GM20431 (cell line): ENCODE measurements at regions not wholly inside any gene's neighbourhood (a gene's known extent, or its start where the extent isn't known, plus 50 kb on each side); places are given as distances from the start of the nearest gene placed in this dataset.

Experiments used
- in situ Hi-C: fragments of 300-500 bp; cut with MseI, MboI; formaldehyde crosslinking; loops from one replicate; pipeline ENCODE4 v1.15.0; 2020; ENCODE audit warnings: low sequenced_read_pairs; ENCODE audit not compliant: unreplicated experiment

GRCh38 chr5:74957029-74957784 is 91.0 kb upstream of the FAM169A start:
- in situ Hi-C loops: no loop called here

DNA sequence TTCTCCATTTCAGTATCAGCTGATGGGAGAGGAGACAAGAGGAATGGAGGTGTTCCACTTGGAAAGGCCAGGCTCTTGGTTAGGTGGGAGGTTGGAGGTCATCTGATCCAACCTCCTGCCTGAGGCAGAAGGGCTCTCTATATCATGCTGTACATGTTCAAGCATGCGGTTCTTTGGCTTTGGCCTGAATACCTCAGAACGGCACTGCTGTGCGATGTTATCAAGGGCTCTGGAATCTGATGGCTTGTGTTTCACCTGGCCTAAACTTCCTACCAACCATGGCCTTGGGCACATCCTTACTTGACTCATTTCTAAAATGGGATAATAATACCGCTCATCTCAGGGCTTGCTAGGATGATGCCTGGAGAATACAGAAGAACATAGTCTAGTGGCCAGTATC is 90.1 kb upstream of the FAM169A start:
- in situ Hi-C loops: no loop called here

- in situ Hi-C loops: no loop called here
Measured at GRCh38 chr5:74954919-74955318, 88.7 kb upstream of the FAM169A start.

- in situ Hi-C loops: no loop called here
Measured at GRCh38 chr5:74953937-74954720, 87.9 kb upstream of the FAM169A start.

- in situ Hi-C loops: no loop called here
Measured at GRCh38 chr5:74953554-74953936, 87.4 kb upstream of the FAM169A start.

DNA sequence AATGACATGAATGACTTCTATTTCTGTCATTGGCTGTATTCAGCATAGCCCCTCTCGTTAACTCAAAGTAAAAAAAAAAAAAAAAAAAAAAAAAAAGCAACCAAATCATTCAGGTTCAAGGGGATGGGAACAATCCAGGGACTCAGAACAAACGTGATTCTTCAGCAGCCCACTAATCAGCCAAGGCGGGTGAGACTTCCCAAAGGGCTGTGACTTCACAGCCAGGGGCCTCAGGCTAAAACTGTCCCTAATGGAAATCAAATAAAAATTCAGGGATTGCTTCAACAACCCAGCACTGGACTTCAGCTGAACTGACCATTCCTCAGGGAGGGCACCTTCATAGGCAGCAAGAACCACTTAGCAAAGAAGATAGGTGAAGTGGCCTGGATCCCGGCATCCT is 86.2 kb upstream of the FAM169A start:
- in situ Hi-C loops: no loop called here

DNA sequence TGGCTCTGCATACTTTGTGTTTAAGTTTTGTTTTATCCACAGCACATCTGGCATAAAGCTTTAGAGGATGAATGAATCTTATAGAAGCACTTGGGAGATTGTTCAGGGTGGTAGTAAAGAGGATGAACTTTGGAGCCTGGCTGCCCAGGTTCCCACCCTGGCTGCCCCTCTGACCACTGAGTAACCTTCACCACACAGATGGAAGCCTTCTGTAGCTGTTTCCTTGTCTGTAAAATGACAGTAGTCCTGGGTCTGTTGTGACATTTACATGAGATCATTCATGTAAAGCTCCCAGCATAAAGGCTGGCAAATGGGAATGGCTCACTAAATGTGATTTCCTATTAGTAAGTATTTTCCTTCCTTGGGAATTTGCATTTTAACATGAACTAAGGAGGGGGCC is 85.7 kb upstream of the FAM169A start:
- in situ Hi-C loops: no loop called here

- in situ Hi-C loops: no loop called here
Measured at GRCh38 chr5:74950836-74951515, 84.8 kb upstream of the FAM169A start.

DNA sequence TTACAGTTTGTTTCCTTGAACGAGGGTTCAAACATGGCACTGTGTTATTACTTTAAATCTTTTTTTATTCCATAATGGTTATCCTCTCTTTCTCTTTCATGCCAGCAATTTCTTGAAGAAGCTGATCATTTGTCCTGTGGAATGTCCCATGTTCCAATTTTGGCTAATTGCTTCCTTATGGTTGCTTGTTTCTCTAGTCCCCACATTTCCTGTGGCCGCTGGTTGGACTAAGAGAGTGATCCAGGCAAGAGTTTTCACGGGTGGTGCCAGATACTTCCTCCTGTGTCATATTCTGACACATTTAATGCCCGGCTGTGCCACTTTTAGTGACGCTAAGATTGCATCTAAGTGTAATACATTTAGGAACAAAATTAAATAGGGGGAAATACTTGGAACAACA is 83.8 kb upstream of the FAM169A start:
- in situ Hi-C loops: no loop called here

DNA sequence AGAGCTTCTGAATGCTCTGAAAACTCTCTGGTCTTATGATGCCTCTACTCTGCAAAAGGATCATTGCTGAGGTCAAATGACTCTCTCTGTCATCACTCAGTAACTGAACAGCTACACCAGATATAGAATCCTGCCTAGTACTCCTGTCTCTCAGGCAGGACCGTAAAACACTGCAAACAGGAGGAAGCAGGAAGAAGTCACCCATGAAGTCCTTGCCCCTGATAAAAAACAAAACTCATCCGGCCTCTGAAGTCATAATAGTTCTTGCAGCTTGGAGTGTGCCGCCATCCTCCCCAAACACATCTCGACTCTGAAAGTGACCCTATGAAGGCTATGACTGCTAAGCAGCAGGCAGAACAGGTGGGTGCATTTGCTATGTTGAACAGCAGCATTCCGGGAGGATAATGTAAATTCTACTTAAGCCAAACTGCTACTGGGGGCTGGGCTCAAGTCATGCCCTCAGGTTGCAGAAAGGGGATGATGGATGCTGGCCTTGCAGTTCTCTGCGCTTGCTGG is 81.9 kb upstream of the FAM169A start:
- in situ Hi-C loops: no loop called here

DNA sequence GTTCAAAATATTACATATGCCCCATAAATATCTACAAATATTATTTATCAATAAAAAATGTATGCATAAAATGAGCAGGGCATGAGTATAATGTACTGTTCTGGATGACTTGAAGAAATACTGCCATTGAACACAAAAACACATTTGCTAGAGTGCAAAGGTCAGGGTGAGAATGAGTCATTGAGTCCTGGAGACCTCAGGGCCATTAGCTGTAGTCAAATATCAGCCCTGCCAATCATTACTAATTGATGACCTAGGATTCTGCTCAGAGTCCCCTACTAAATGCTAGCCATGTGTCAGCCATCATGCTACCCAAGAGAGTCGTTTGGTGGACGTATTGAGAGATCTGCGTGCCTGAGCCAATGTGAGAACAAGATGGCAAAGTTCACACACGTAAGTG is 80.3 kb upstream of the FAM169A start:
- in situ Hi-C loops: no loop called here

- in situ Hi-C loops: no loop called here
Measured at GRCh38 chr5:74945561-74946165, 79.5 kb upstream of the FAM169A start.

- in situ Hi-C loops: no loop called here
Measured at GRCh38 chr5:74943905-74944304, 77.7 kb upstream of the FAM169A start.

- in situ Hi-C loops: no loop called here
Measured at GRCh38 chr5:74942622-74943286, 76.6 kb upstream of the FAM169A start.

- in situ Hi-C loops: no loop called here
Measured at GRCh38 chr5:74940782-74941353, 74.7 kb upstream of the FAM169A start.

DNA sequence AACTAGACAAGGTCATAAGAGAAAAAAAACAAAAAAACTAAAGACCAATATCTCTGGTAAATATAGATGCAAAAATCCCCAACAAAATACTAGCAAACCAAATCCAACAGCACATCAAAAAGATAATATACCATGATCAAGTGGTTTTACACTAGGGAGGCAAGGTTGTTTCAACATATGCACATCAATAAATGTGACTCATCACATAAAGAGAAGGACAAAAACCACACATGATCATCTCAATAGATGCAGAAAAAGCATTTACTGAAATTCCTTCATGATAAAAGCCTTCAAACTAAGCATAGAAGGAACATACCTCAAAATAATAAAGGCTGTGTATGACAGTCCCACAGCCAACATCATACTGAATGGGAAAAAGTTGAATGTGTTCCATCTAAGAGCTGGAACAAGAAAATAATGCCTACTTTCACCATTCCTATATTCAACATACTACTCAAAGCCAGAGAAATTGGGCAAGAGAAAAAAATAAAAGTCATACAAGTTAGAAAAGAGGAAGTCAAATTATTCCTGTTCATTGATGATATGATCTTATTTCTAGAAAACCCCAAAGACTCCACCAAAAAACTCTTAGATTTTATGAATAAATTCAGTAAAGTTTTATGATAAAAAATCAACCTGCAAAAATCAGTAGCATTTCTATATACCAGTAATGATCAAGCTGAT is 72.2 kb upstream of the FAM169A start:
- in situ Hi-C loops: no loop called here

- in situ Hi-C loops: no loop called here
Measured at GRCh38 chr5:74935752-74936091, 69.5 kb upstream of the FAM169A start.

DNA sequence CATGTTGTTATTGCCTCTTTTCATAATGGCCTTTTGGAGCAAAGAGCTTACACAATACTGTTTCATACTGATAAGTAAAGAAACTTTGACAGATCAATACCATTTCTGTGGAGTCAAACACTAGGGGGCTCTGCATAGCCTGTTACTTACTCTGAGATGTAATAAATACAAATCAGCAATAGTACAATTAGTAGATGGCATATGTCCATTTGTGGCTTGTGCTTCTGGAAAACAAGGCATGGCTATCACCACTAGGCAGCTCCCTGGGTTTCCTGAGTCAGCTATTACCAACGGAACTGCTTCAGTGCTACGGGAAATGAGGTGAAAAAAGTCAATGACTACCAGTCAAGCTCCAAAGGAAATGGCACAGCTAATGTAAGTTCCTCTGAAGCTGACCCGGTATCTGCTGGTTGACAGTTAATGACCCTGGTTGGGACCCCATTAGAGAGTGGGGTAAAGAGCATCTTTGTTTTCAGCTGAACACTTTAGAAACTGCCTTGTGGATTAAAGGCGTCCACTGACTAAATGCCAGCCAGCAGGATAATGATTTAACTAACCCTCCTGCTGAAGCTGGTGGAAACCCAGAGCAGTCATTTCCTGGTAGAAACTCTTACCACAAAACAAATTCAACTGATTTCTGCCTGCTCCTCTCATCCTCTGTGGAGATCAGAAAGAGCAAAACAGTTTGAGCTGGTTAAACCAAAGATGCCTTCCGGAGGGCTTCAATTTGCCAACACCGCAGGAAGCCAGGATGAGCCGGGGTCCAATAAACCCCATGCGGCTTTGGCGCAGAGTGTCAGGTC is 69.0 kb upstream of the FAM169A start:
- in situ Hi-C loops: no loop called here
